ENCODE measurements at regions not wholly inside any gene's neighbourhood (a gene's known extent, or its start where the extent isn't known, plus 50 kb on each side); places are given as distances from the start of the nearest gene placed in this dataset.

DNA sequence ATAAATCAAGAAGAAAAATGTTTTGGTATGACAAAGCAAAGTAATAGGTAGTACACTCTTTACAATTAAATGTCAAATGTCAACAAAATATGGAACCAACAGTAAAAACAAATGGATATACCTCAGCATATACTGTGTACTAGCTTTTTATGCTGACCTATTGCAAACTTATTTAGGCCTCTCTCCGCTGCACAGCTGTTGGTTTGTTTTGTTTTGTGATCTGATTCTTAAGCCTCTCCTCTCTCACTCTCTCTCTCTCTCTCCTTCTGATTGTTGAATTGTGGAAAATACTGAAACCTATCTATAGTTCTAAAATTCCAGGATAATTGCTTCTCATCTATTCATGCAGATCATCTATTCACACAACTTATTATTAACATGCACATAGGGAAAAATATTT is 154.9 kb upstream of the ARHGAP28 start:
- H3K27ac ChIP-seq = no peak overlapping the region
- no peaks in the 10 kb centered on the region for H3K9me3 ChIP-seq
- no peak for TF ChIP-seq POLR2A (IDR thresholded peaks at IDR 0.05)
- TF ChIP-seq, protein P1, sequence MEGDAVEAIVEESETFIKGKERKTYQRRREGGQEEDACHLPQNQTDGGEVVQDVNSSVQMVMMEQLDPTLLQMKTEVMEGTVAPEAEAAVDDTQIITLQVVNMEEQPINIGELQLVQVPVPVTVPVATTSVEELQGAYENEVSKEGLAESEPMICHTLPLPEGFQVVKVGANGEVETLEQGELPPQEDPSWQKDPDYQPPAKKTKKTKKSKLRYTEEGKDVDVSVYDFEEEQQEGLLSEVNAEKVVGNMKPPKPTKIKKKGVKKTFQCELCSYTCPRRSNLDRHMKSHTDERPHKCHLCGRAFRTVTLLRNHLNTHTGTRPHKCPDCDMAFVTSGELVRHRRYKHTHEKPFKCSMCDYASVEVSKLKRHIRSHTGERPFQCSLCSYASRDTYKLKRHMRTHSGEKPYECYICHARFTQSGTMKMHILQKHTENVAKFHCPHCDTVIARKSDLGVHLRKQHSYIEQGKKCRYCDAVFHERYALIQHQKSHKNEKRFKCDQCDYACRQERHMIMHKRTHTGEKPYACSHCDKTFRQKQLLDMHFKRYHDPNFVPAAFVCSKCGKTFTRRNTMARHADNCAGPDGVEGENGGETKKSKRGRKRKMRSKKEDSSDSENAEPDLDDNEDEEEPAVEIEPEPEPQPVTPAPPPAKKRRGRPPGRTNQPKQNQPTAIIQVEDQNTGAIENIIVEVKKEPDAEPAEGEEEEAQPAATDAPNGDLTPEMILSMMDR (IDR thresholded peaks at IDR 0.05) = no peak
- no peak overlapping the region for H3K4me3 ChIP-seq
- H3K4me1 ChIP-seq = no peaks in the 10 kb centered on the region
- H3K36me3 ChIP-seq = no peaks in the 10 kb centered on the region
- no peak for DNase-seq
- H3K27me3 ChIP-seq = no peaks in the 10 kb centered on the region

DNA sequence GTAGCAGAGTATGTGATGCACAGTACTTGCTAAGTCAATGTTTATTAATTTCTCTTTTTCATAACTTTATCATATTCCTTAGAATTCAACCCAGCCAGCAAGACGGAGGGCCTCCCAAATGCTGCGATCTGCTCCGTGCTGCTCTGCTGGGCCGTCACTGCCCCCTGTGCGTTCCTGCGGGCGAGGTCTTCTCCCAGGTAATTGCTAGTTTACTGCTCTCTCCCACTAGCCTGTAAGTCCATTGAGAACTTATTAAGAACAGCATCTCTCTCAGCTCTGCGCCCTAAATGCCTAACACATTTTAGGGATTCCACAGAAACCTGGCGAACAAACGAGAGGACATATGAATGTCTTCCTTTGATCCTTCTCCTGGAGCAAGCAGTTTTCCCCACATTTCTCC is 153.6 kb upstream of the ARHGAP28 start:
- Histone ChIP-seq H3K4me1 (no peaks in the 10 kb centered on the region), H3K27me3 (no peaks in the 10 kb centered on the region), H3K9me3 (no peaks in the 10 kb centered on the region), H3K4me3 (no peak overlapping the region), H3K36me3 (no peaks in the 10 kb centered on the region), H3K27ac (no peak overlapping the region)
- DNase-seq = no peak
- TF ChIP-seq, protein P1 (IDR thresholded peaks at IDR 0.05) = no peak
- TF ChIP-seq POLR2A (IDR thresholded peaks at IDR 0.05) = no peak

DNA sequence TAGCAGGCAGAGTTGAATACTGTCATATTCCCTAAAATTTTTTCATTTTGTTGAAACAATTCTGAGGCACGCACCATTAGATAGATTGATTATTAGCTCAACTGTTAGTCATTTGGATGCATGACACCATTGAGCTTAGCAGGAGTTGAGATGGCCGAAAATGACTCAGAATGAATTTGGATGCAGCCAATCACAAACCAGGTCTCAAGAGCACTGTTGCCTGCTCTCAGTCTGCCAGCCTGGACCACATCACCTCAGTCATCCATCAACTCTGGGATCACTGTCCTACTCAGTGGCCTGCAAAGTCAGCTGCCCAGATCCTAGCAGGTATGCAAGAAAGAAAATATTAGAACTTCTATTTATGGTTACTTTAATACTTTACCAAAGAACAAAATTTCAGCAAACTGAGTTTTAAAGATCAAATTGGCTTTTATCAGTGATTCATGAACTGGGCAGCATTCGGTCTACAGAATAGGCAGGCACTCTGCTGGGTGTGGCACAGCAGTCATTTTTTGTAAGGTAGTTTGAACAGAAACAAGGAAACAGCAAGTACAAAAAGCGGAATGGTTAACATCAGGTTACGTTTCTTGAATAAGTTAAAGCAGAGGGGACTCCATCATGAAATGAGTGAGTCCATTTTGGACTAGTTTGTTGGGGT is 152.7 kb upstream of the ARHGAP28 start:
- no peaks in the 10 kb centered on the region for H3K27me3 ChIP-seq
- no peaks in the 10 kb centered on the region for H3K9me3 ChIP-seq
- H3K27ac ChIP-seq = no peak overlapping the region
- H3K36me3 ChIP-seq = no peaks in the 10 kb centered on the region
- H3K4me1 ChIP-seq = no peaks in the 10 kb centered on the region
- H3K4me3 ChIP-seq = no peak overlapping the region
- TF ChIP-seq POLR2A (IDR thresholded peaks at IDR 0.05) = no peak
- TF ChIP-seq, protein P1 (IDR thresholded peaks at IDR 0.05) = no peak
- DNase-seq = no peak

DNA sequence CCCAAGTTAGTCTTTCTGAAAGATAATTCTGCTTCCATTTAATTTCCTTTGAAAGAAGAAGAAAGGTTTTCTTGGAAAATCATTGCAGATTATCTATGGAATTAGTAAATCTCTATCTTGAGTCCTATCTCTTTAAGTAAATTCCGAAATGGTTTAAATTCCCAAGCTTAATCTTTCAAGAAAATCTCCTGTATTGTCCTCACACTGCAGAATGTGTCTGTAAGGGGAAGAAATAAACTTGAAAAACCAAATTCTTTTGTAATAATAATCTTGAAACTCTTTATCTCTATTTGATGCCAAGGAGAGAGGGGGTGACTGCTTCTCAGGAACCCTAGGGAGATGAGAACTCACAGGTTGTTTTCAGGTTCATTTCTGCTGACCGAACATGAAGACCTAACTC is 150.8 kb upstream of the ARHGAP28 start:
- no peaks in the 10 kb centered on the region for H3K4me1 ChIP-seq
- H3K4me3 ChIP-seq = no peak overlapping the region
- H3K36me3 ChIP-seq = no peaks in the 10 kb centered on the region
- no peaks in the 10 kb centered on the region for H3K27me3 ChIP-seq
- TF ChIP-seq POLR2A (IDR thresholded peaks at IDR 0.05) = no peak
- TF ChIP-seq, protein P1 (IDR thresholded peaks at IDR 0.05) = no peak
- H3K27ac ChIP-seq = no peak overlapping the region
- no peaks in the 10 kb centered on the region for H3K9me3 ChIP-seq
- no peak for DNase-seq

DNA sequence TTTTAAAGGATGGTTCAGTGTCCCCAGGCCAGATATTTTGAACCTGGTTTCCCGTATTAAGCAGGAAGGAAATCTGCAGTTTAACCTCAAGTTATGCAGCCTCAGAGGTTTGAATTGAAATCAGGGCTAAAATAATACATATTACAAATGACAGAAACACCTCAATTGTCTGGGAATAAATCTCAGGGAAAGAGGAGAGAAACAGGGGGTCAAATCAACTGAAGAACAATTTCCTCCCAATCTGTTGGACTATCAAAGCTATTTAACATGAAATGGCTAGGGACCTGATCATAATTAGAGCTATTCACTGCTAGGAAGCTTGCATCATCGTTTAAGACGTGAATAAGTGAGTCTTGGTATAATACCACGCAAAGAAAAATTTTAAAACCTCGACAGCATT is 150.0 kb upstream of the ARHGAP28 start:
- Histone ChIP-seq H3K4me3 (no peak overlapping the region), H3K27me3 (no peaks in the 10 kb centered on the region), H3K9me3 (no peaks in the 10 kb centered on the region), H3K4me1 (no peaks in the 10 kb centered on the region), H3K27ac (no peak overlapping the region), H3K36me3 (no peaks in the 10 kb centered on the region)
- TF ChIP-seq, protein P1 (IDR thresholded peaks at IDR 0.05) = no peak
- no peak for TF ChIP-seq POLR2A (IDR thresholded peaks at IDR 0.05)
- DNase-seq = no peak

DNA sequence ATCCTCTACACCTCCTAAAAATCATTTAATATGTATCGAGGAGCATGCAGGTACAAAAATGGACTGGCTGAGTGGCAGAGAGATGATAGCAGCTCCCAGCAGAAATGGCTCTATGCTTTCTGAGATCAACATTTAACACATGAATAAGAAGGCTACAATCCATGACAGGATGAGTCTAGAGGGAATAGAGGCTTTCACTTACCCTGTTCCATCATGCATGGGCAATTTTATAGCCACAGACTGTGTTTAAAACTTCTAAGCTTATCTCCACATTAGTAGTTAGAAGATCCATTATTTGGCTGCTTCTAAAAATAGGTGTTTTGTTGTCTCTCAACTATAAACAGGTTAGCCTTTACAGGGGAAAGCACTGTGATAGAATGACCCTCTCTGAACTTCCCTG is 149.1 kb upstream of the ARHGAP28 start:
- Histone ChIP-seq H3K9me3 (no peaks in the 10 kb centered on the region), H3K27me3 (no peaks in the 10 kb centered on the region), H3K4me1 (no peaks in the 10 kb centered on the region), H3K4me3 (no peak overlapping the region), H3K36me3 (no peaks in the 10 kb centered on the region), H3K27ac (no peak overlapping the region)
- TF ChIP-seq, protein P1 (IDR thresholded peaks at IDR 0.05) = no peak
- no peak for TF ChIP-seq POLR2A (IDR thresholded peaks at IDR 0.05)
- no peak for DNase-seq
